Mesendoderm (in vitro differentiated cells): ENCODE measurements at regions not wholly inside any gene's neighbourhood (a gene's known extent, or its start where the extent isn't known, plus 50 kb on each side); places are given as distances from the start of the nearest gene placed in this dataset.

Source experiments
- DNase-seq: peaks from one replicate; pipeline ENCODE4 v3.0.0; 2013
- H2AK5ac ChIP-seq: 2 replicates; pipeline ENCODE4 v1.6.1; 2013; ENCODE audit warnings: low read length, inconsistent platforms
- H2BK120ac ChIP-seq: 2 replicates; pipeline ENCODE4 v1.6.1; 2013; ENCODE audit warnings: low read depth, mild to moderate bottlenecking, low read length, moderate library complexity, mixed read lengths
- H2BK15ac ChIP-seq: replicated peaks from 2 replicates; pipeline ENCODE4 v1.6.1; 2013; ENCODE audit warnings: low read depth, mild to moderate bottlenecking, moderate library complexity
- H2BK5ac ChIP-seq: 2 replicates; pipeline ENCODE4 v1.6.1; 2013; ENCODE audit warnings: low read length, inconsistent platforms
- H3K18ac ChIP-seq: 2 replicates; pipeline ENCODE4 v1.6.1; 2013; ENCODE audit warnings: mild to moderate bottlenecking, low read length, mixed read lengths
- H3K23ac ChIP-seq: one replicate; pipeline ENCODE4 v1.6.1; 2013; ENCODE audit warnings: low read length
- H3K27ac ChIP-seq: 2 replicates; pipeline ENCODE4 v1.5.1; 2013; ENCODE audit warnings: low read depth, mild to moderate bottlenecking, inconsistent platforms, low read length, moderate library complexity
- H3K27me3 ChIP-seq: 2 replicates; pipeline ENCODE4 v1.6.1; 2013; ENCODE audit warnings: low read length, control low read depth, mild to moderate bottlenecking, inconsistent platforms; ENCODE audit not compliant: insufficient read depth, poor library complexity
- H3K36me3 ChIP-seq: 2 replicates; pipeline ENCODE4 v1.6.1; 2013; ENCODE audit warnings: low read length, inconsistent platforms; ENCODE audit not compliant: control insufficient read depth, insufficient read depth
- H3K4ac ChIP-seq: one replicate; pipeline ENCODE4 v1.6.1; 2013; ENCODE audit warnings: low read depth, mild to moderate bottlenecking, low read length, moderate library complexity
- H3K4me1 ChIP-seq: 2 replicates; pipeline ENCODE4 v1.6.1; 2013; ENCODE audit warnings: low read depth, low read length, inconsistent platforms; ENCODE audit not compliant: control insufficient read depth
- H3K4me2 ChIP-seq: 2 replicates; pipeline ENCODE4 v1.6.1; 2013; ENCODE audit warnings: low read length
- H3K4me3 ChIP-seq: 2 replicates; pipeline ENCODE4 v1.5.1; 2013; ENCODE audit warnings: mild to moderate bottlenecking, low read length
- H3K56ac ChIP-seq: one replicate; pipeline ENCODE4 v1.6.1; 2013; ENCODE audit warnings: low read length
- H3K79me1 ChIP-seq: 2 replicates; pipeline ENCODE4 v1.6.1; 2013; ENCODE audit warnings: low read length, inconsistent platforms
- H3K79me2 ChIP-seq: 2 replicates; pipeline ENCODE4 v1.6.1; 2013; ENCODE audit warnings: mild to moderate bottlenecking, low read length; ENCODE audit not compliant: control insufficient read depth, insufficient read depth
- H3K9ac ChIP-seq: 2 replicates; pipeline ENCODE4 v1.6.1; 2013; ENCODE audit warnings: low read length, inconsistent platforms
- H4K5ac ChIP-seq: one replicate; pipeline ENCODE4 v1.6.1; 2013; ENCODE audit warnings: low read length
- H4K8ac ChIP-seq: one replicate; pipeline ENCODE4 v1.6.1; 2013; ENCODE audit warnings: low read depth, mild to moderate bottlenecking, control low read depth, low read length, moderate library complexity
- WGBS: extraction: QIAGEN DNeasy Blood & Tissue Kit; methylation state at CpG from one replicate; pipeline ENCODE4 v1.1.7; 2013; ENCODE audit warnings: low lambda C conversion rate, missing lambda C conversion rate; ENCODE audit not compliant: insufficient coverage; ENCODE audit errors: extremely low coverage; 5-methylcytosine and 5-hydroxymethylcytosine counted together

- H3K27ac ChIP-seq: no peak overlapping the region
- H2BK120ac ChIP-seq: no peak overlapping the region
- no peak overlapping the region for H3K4ac ChIP-seq
- H3K18ac ChIP-seq: no peak overlapping the region
- H4K5ac ChIP-seq: no peak overlapping the region
- no peak overlapping the region for H3K56ac ChIP-seq
- no peak overlapping the region for H3K23ac ChIP-seq
- no peak overlapping the region for H2BK15ac ChIP-seq
- H2BK5ac ChIP-seq: no peak overlapping the region
- no peaks in the 10 kb centered on the region for H3K36me3 ChIP-seq
- H3K79me1 ChIP-seq: no peaks in the 10 kb centered on the region
- no peaks in the 10 kb centered on the region for H3K79me2 ChIP-seq
- no peaks in the 10 kb centered on the region for H3K27me3 ChIP-seq
- no peak overlapping the region for H3K4me3 ChIP-seq
- H3K4me2 ChIP-seq: no peak overlapping the region
- H2AK5ac ChIP-seq: no peak overlapping the region
- H3K9ac ChIP-seq: no peak overlapping the region
- WGBS: no CpG with 5 or more reads among the region's 9 CpGs
- DNase-seq: no peak
- H4K8ac ChIP-seq: no peak overlapping the region
- H3K4me1 ChIP-seq: peaks cover 5% of the 10 kb centered on the region
Observed at GRCh38 chr20:43295263-43295662, 105.6 kb upstream of the PTPRT start.

GRCh38 chr20:43294031-43294430 lies 104.3 kb upstream of the PTPRT start:
- no peak overlapping the region for H2BK120ac ChIP-seq
- H3K4me3 ChIP-seq: no peak overlapping the region
- H2BK5ac ChIP-seq: no peak overlapping the region
- no peak overlapping the region for H4K5ac ChIP-seq
- H3K23ac ChIP-seq: no peak overlapping the region
- no peaks in the 10 kb centered on the region for H3K79me1 ChIP-seq
- no peak overlapping the region for H3K9ac ChIP-seq
- no peak overlapping the region for H3K56ac ChIP-seq
- H2BK15ac ChIP-seq: no peak overlapping the region
- H4K8ac ChIP-seq: no peak overlapping the region
- no peak for DNase-seq
- no peaks in the 10 kb centered on the region for H3K36me3 ChIP-seq
- no peak overlapping the region for H3K4ac ChIP-seq
- H3K27ac ChIP-seq: no peak overlapping the region
- no peak overlapping the region for H3K4me2 ChIP-seq
- H3K27me3 ChIP-seq: no peaks in the 10 kb centered on the region
- no peaks in the 10 kb centered on the region for H3K79me2 ChIP-seq
- H3K18ac ChIP-seq: no peak overlapping the region
- no CpG with 5 or more reads among the region's 4 CpGs for WGBS
- no peak overlapping the region for H2AK5ac ChIP-seq
- peaks cover 5% of the 10 kb centered on the region for H3K4me1 ChIP-seq

- no peak overlapping the region for H2BK5ac ChIP-seq
- H3K4me2 ChIP-seq: no peak overlapping the region
- H4K5ac ChIP-seq: no peak overlapping the region
- H3K27me3 ChIP-seq: no peaks in the 10 kb centered on the region
- no peak overlapping the region for H3K23ac ChIP-seq
- no peak overlapping the region for H3K4me3 ChIP-seq
- H2BK120ac ChIP-seq: no peak overlapping the region
- H3K36me3 ChIP-seq: no peaks in the 10 kb centered on the region
- H3K56ac ChIP-seq: no peak overlapping the region
- H2BK15ac ChIP-seq: no peak overlapping the region
- H3K79me1 ChIP-seq: no peaks in the 10 kb centered on the region
- H3K4ac ChIP-seq: no peak overlapping the region
- H2AK5ac ChIP-seq: no peak overlapping the region
- no peak overlapping the region for H3K18ac ChIP-seq
- H3K4me1 ChIP-seq: peaks cover 5% of the 10 kb centered on the region
- H4K8ac ChIP-seq: no peak overlapping the region
- peak; percentile 86 for DNase-seq
- peak overlapping the region; percentile 24 for H3K9ac ChIP-seq
- WGBS: no CpG with 5 or more reads among the region's 11 CpGs
- no peak overlapping the region for H3K27ac ChIP-seq
- H3K79me2 ChIP-seq: no peaks in the 10 kb centered on the region
Observed at GRCh38 chr20:43293068-43293786, 103.5 kb upstream of the PTPRT start.

GRCh38 chr20:43292222-43292621 lies 102.5 kb upstream of the PTPRT start:
- Histone ChIP-seq H3K4me1 (peaks cover 5% of the 10 kb centered on the region), H3K23ac (no peak overlapping the region), H3K56ac (no peak overlapping the region), H2BK15ac (no peak overlapping the region), H3K4me3 (no peak overlapping the region), H3K79me2 (no peaks in the 10 kb centered on the region), H2AK5ac (no peak overlapping the region), H3K4ac (no peak overlapping the region), H2BK120ac (no peak overlapping the region), H3K36me3 (no peaks in the 10 kb centered on the region), H2BK5ac (no peak overlapping the region), H4K8ac (no peak overlapping the region), H3K18ac (no peak overlapping the region), H3K27me3 (no peaks in the 10 kb centered on the region), H3K9ac (no peak overlapping the region), H3K79me1 (no peaks in the 10 kb centered on the region), H4K5ac (no peak overlapping the region), H3K27ac (no peak overlapping the region), H3K4me2 (no peak overlapping the region)
- WGBS: no CpG with 5 or more reads among the region's 3 CpGs
- DNase-seq: no peak

- no peak overlapping the region for H3K4me3 ChIP-seq
- H3K79me2 ChIP-seq: no peaks in the 10 kb centered on the region
- no peak overlapping the region for H3K27ac ChIP-seq
- no peak overlapping the region for H4K8ac ChIP-seq
- H2BK15ac ChIP-seq: no peak overlapping the region
- H3K79me1 ChIP-seq: no peaks in the 10 kb centered on the region
- WGBS: no CpG with 5 or more reads among the region's 2 CpGs
- no peak overlapping the region for H3K9ac ChIP-seq
- no peak overlapping the region for H3K4ac ChIP-seq
- no peak overlapping the region for H3K23ac ChIP-seq
- no peaks in the 10 kb centered on the region for H3K4me1 ChIP-seq
- H3K27me3 ChIP-seq: no peaks in the 10 kb centered on the region
- no peak overlapping the region for H2BK5ac ChIP-seq
- H3K36me3 ChIP-seq: no peaks in the 10 kb centered on the region
- H3K18ac ChIP-seq: no peak overlapping the region
- no peak overlapping the region for H4K5ac ChIP-seq
- H2BK120ac ChIP-seq: no peak overlapping the region
- H3K4me2 ChIP-seq: no peak overlapping the region
- no peak overlapping the region for H3K56ac ChIP-seq
- no peak overlapping the region for H2AK5ac ChIP-seq
- DNase-seq: no peak
Observed at GRCh38 chr20:43287637-43288036, 97.9 kb upstream of the PTPRT start.

- Histone ChIP-seq H4K8ac (no peak overlapping the region), H4K5ac (no peak overlapping the region), H3K18ac (no peak overlapping the region), H2BK5ac (no peak overlapping the region), H3K36me3 (no peaks in the 10 kb centered on the region), H3K4me1 (no peaks in the 10 kb centered on the region), H2BK120ac (no peak overlapping the region), H3K4me3 (no peak overlapping the region), H3K27ac (no peak overlapping the region), H3K56ac (no peak overlapping the region), H3K23ac (no peak overlapping the region), H3K79me2 (no peaks in the 10 kb centered on the region), H2BK15ac (no peak overlapping the region), H2AK5ac (no peak overlapping the region), H3K4me2 (no peak overlapping the region), H3K9ac (no peak overlapping the region), H3K27me3 (no peaks in the 10 kb centered on the region), H3K4ac (no peak overlapping the region), H3K79me1 (no peaks in the 10 kb centered on the region)
- WGBS: no CpG with 5 or more reads among the region's 3 CpGs
- DNase-seq: peak; percentile 14
Observed at GRCh38 chr20:43285170-43285569, 95.5 kb upstream of the PTPRT start.
